NCI-H146 treated with DMSO at 0.1 percent for 48 hours (cell line): ENCODE measurements at regions not wholly inside any gene's neighbourhood (a gene's known extent, or its start where the extent isn't known, plus 50 kb on each side); places are given as distances from the start of the nearest gene placed in this dataset.

Experiments
- DNase-seq: peaks from one replicate; lab custom pipeline; 2025; ENCODE audit not compliant: unreplicated experiment; lab: John Stamatoyannopoulos, UW

- DNase-seq, result no peak
These were observed 597.7 kb upstream of the CADM1 start for GRCh38 chr11:116101902-116102301.

GRCh38 chr11:116100016-116100415, 595.8 kb upstream of the CADM1 start:
- no peak for DNase-seq

GRCh38 chr11:116099541-116099940, 595.3 kb upstream of the CADM1 start:
- DNase-seq, result no peak

GRCh38 chr11:116096272-116096995, 592.2 kb upstream of the CADM1 start:
- DNase-seq, result no peak

- DNase-seq, result no peak
These were observed 589.5 kb upstream of the CADM1 start for GRCh38 chr11:116093481-116094270.

- no peak for DNase-seq
These were observed 588.9 kb upstream of the CADM1 start for GRCh38 chr11:116093065-116093464.

GRCh38 chr11:116086426-116086825, 582.2 kb upstream of the CADM1 start:
- DNase-seq, result no peak

- no peak for DNase-seq
These were observed 580.9 kb upstream of the CADM1 start for GRCh38 chr11:116085031-116085635.

- no peak for DNase-seq
These were observed 580.3 kb upstream of the CADM1 start for GRCh38 chr11:116084511-116084910.

- DNase-seq, result no peak
These were observed 578.0 kb upstream of the CADM1 start for GRCh38 chr11:116082256-116082655.

- no peak for DNase-seq
These were observed 575.4 kb upstream of the CADM1 start for GRCh38 chr11:116079580-116079979.

GRCh38 chr11:116078101-116078591, 573.9 kb upstream of the CADM1 start:
- peak; percentile 65 for DNase-seq

- no peak for DNase-seq
These were observed 572.9 kb upstream of the CADM1 start for GRCh38 chr11:116077092-116077491.

- DNase-seq, result peak; percentile 84
These were observed 569.9 kb upstream of the CADM1 start for GRCh38 chr11:116073854-116074837.

GRCh38 chr11:116072601-116073410, 568.6 kb upstream of the CADM1 start:
- peak; percentile 29 for DNase-seq

GRCh38 chr11:116072133-116072532, 567.9 kb upstream of the CADM1 start:
- peak; percentile 60 for DNase-seq

GRCh38 chr11:116071241-116071640, 567.0 kb upstream of the CADM1 start:
- no peak for DNase-seq

- no peak for DNase-seq
These were observed 566.3 kb upstream of the CADM1 start for GRCh38 chr11:116070520-116070919.

GRCh38 chr11:116066777-116067176, 562.6 kb upstream of the CADM1 start:
- no peak for DNase-seq

GRCh38 chr11:116065986-116066385, 561.8 kb upstream of the CADM1 start:
- DNase-seq, result no peak
